IMR-90 (cell line): ENCODE measurements at regions not wholly inside any gene's neighbourhood (a gene's known extent, or its start where the extent isn't known, plus 50 kb on each side); places are given as distances from the start of the nearest gene placed in this dataset.

Experiments
- ATAC-seq: fragments of 200-7000 bp; cut with Tn5 transposase; 2 replicates; pipeline ENCODE4 v1.9.1; 2020; ENCODE audit warnings: low read depth, mild to moderate bottlenecking, moderate library complexity
- BruUV-seq: library from RNA; stranded (reverse); fragments of 400-500 nt; replicated peaks from 2 replicates; lab custom pipeline; 2021; lab: Mats Ljungman, UMichigan
- CTCF ChIA-PET: fragments of 300-600 bp; formaldehyde crosslinking; extraction: SDS; loops from one replicate; lab custom pipeline; 2021; ENCODE audit warnings: antibody characterized with exemption; lab: Yijun Ruan, JAX
- POLR2A ChIA-PET: fragments of 300-600 bp; sonication (Branson Sonifier 250); formaldehyde crosslinking; loops from one replicate; lab custom pipeline; 2022; ENCODE audit warnings: antibody characterized with exemption; ENCODE audit not compliant: unreplicated experiment; lab: Charles Lee
- DNase-seq: peaks from one replicate; pipeline ENCODE4 v3.0.0; 2013
- H2AFZ ChIP-seq: replicated peaks from 2 replicates; pipeline ENCODE3; 2013; ENCODE audit warnings: low read length, mild to moderate bottlenecking; ENCODE audit not compliant: poor library complexity
- H2AK5ac ChIP-seq: 2 replicates; pipeline ENCODE4 v1.6.1; 2013; ENCODE audit warnings: low read depth, low read length, inconsistent platforms
- H2AK9ac ChIP-seq: replicated peaks from 2 replicates; pipeline ENCODE3; 2013; ENCODE audit warnings: mild to moderate bottlenecking, low read depth, low read length, moderate library complexity; ENCODE audit not compliant: poor library complexity
- H2BK120ac ChIP-seq: 2 replicates; pipeline ENCODE4 v1.6.1; 2013; ENCODE audit warnings: low read depth, low read length, inconsistent platforms
- H2BK15ac ChIP-seq: 3 replicates; pipeline ENCODE4 v1.6.1; 2013; ENCODE audit warnings: low read depth, low read length, inconsistent platforms
- H2BK20ac ChIP-seq: 2 replicates; pipeline ENCODE4 v1.6.1; 2013; ENCODE audit warnings: low read depth, mild to moderate bottlenecking, inconsistent platforms, low read length, moderate library complexity
- H2BK5ac ChIP-seq: 2 replicates; pipeline ENCODE4 v1.6.1; 2013; ENCODE audit warnings: mild to moderate bottlenecking, low read depth, low read length, inconsistent platforms; ENCODE audit not compliant: poor library complexity, severe bottlenecking
- H3K14ac ChIP-seq: replicated peaks from 2 replicates; pipeline ENCODE4 v1.6.1; 2013; ENCODE audit warnings: low read depth, low read length, inconsistent platforms
- H3K18ac ChIP-seq: 2 replicates; pipeline ENCODE4 v1.6.1; 2013; ENCODE audit warnings: low read depth, low read length, control low read depth
- H3K23ac ChIP-seq: 2 replicates; pipeline ENCODE4 v1.6.1; 2013; ENCODE audit warnings: low read depth, low read length, inconsistent platforms
- H3K27ac ChIP-seq: 2 replicates; pipeline ENCODE4 v1.5.1; 2013; ENCODE audit warnings: mild to moderate bottlenecking, control low read depth, low read length; ENCODE audit not compliant: insufficient read depth
- H3K27me3 ChIP-seq: 2 replicates; pipeline ENCODE4 v1.6.1; 2013; ENCODE audit warnings: low read length; ENCODE audit not compliant: control insufficient read depth, insufficient read depth
- H3K36me3 ChIP-seq: 2 replicates; pipeline ENCODE4 v1.6.1; 2013; ENCODE audit warnings: low read length, mixed read lengths; ENCODE audit not compliant: control insufficient read depth, insufficient read depth
- H3K4ac ChIP-seq: 2 replicates; pipeline ENCODE4 v1.6.1; 2013; ENCODE audit warnings: low read depth, low read length, inconsistent platforms
- H3K4me1 ChIP-seq: 2 replicates; pipeline ENCODE4 v1.6.1; 2013; ENCODE audit warnings: low read length, mixed read lengths; ENCODE audit not compliant: control insufficient read depth, insufficient read depth
- H3K4me2 ChIP-seq: 2 replicates; pipeline ENCODE4 v1.6.1; 2013; ENCODE audit warnings: low read depth, mild to moderate bottlenecking, control low read depth, low read length, moderate library complexity
- H3K4me3 ChIP-seq: 2 replicates; pipeline ENCODE4 v1.5.1; 2013; ENCODE audit warnings: low read depth, mild to moderate bottlenecking, control low read depth, low read length, moderate library complexity; ENCODE audit not compliant: insufficient read depth
- H3K56ac ChIP-seq: 2 replicates; pipeline ENCODE4 v1.6.1; 2013; ENCODE audit warnings: low read length, inconsistent platforms; ENCODE audit not compliant: insufficient read depth; ENCODE audit errors: extremely low read depth
- H3K79me1 ChIP-seq, 2 experiments: 2 replicates each; pipeline ENCODE4 v1.6.1; 2013; ENCODE audit warnings: low read length in 2 of 2, inconsistent platforms in 1 of 2, low read depth in 1 of 2
- H3K9ac ChIP-seq: 2 replicates; pipeline ENCODE4 v1.6.1; 2013; ENCODE audit warnings: low read depth, low read length, control low read depth
- H3K9me1 ChIP-seq: 2 replicates; pipeline ENCODE4 v1.6.1; 2013; ENCODE audit warnings: low read length, inconsistent platforms; ENCODE audit not compliant: insufficient read depth
- H3K9me3 ChIP-seq: 2 replicates; pipeline ENCODE4 v1.6.1; 2013; ENCODE audit warnings: low read length; ENCODE audit not compliant: control insufficient read depth, insufficient read depth
- H4K20me1 ChIP-seq: 2 replicates; pipeline ENCODE4 v1.6.1; 2013; ENCODE audit warnings: low read length, inconsistent platforms; ENCODE audit not compliant: insufficient read depth
- H4K5ac ChIP-seq: 2 replicates; pipeline ENCODE4 v1.6.1; 2013; ENCODE audit warnings: mild to moderate bottlenecking, low read depth, low read length, control low read depth
- H4K8ac ChIP-seq, 2 experiments: 2 replicates each; pipeline ENCODE4 v1.6.1; 2013; ENCODE audit warnings: low read depth in 2 of 2, low read length in 2 of 2, control low read depth in 1 of 2, inconsistent platforms in 1 of 2
- H4K91ac ChIP-seq: 2 replicates; pipeline ENCODE4 v1.6.1; 2013; ENCODE audit warnings: low read depth, low read length, inconsistent platforms; ENCODE audit not compliant: insufficient read depth
- BHLHE40 ChIP-seq: fragments of 150-350 bp; IDR thresholded peaks from 2 replicates; pipeline ENCODE4 v1.6.1; 2016; ENCODE audit warnings: mild to moderate bottlenecking, low read depth, low read length
- CEBPB ChIP-seq: IDR thresholded peaks from 2 replicates; pipeline ENCODE4 v1.6.1; 2012; ENCODE audit warnings: low read depth, low read length, improper control_type of control experiment
- CHD1 ChIP-seq: IDR thresholded peaks from 2 replicates; pipeline ENCODE4 v1.6.1; 2012; ENCODE audit warnings: low read depth, low read length, improper control_type of control experiment
- CTCF ChIP-seq: conservative IDR thresholded peaks from 2 replicates; pipeline ENCODE4 v1.5.1; 2012; ENCODE audit warnings: mild to moderate bottlenecking, low read depth, low read length, improper control_type of control experiment
- FOS ChIP-seq: fragments of 150-350 bp; IDR thresholded peaks from 2 replicates; pipeline ENCODE4 v1.6.1; 2016; ENCODE audit warnings: low read depth, low read length
- MAFK ChIP-seq: IDR thresholded peaks from 2 replicates; pipeline ENCODE4 v1.6.1; 2012; ENCODE audit warnings: low read depth, low read length, improper control_type of control experiment
- MAZ ChIP-seq: IDR thresholded peaks from 2 replicates; pipeline ENCODE4 v1.6.1; 2012; ENCODE audit warnings: low read depth, mild to moderate bottlenecking, low read length, improper control_type of control experiment, moderate library complexity, borderline replicate concordance
- MXI1 ChIP-seq: IDR thresholded peaks from 2 replicates; pipeline ENCODE4 v1.6.1; 2012; ENCODE audit warnings: low read depth, mild to moderate bottlenecking, low read length, moderate library complexity, borderline replicate concordance
- NFE2L2 ChIP-seq: fragments of 150-350 bp; IDR thresholded peaks from 2 replicates; pipeline ENCODE4 v1.6.1; 2016; ENCODE audit warnings: low read depth, mild to moderate bottlenecking, low read length
- POLR2A ChIP-seq: IDR thresholded peaks from 2 replicates; pipeline ENCODE4 v1.6.1; 2012; ENCODE audit warnings: mild to moderate bottlenecking, low read depth, low read length
- RAD21 ChIP-seq: IDR thresholded peaks from 2 replicates; pipeline ENCODE4 v1.6.1; 2012; ENCODE audit warnings: low read length, improper control_type of control experiment
- RCOR1 ChIP-seq: IDR thresholded peaks from 2 replicates; pipeline ENCODE4 v1.6.1; 2012; ENCODE audit warnings: mild to moderate bottlenecking, low read length, improper control_type of control experiment; ENCODE audit not compliant: insufficient replicate concordance
- RFX5 ChIP-seq: IDR thresholded peaks from 2 replicates; pipeline ENCODE4 v1.8.0; 2012; ENCODE audit warnings: low read depth, mild to moderate bottlenecking, low read length, moderate library complexity
- SMC3 ChIP-seq: fragments of 150-350 bp; IDR thresholded peaks from 2 replicates; pipeline ENCODE4 v1.6.1; 2016; ENCODE audit warnings: low read depth, mild to moderate bottlenecking, antibody characterized with exemption, low read length, moderate library complexity
- USF2 ChIP-seq: fragments of 150-350 bp; IDR thresholded peaks from 2 replicates; pipeline ENCODE4 v1.6.1; 2017; ENCODE audit warnings: mild to moderate bottlenecking, antibody characterized with exemption, low read length, low read depth
- WGBS, 2 experiments: methylation state at CpG; one replicate each; pipeline versions ENCODE4 v1.1.5 to v1.1.7; 2013; ENCODE audit warnings: missing lambda C conversion rate in 2 of 2; ENCODE audit not compliant: insufficient read length in 1 of 2; ENCODE audit errors: extremely low coverage in 2 of 2; 5-methylcytosine and 5-hydroxymethylcytosine counted together
- dilution Hi-C: fragments of 300-500 bp; cut with HindIII; formaldehyde crosslinking; loops from one replicate; pipeline ENCODE4 v1.14.3; 2018; ENCODE audit warnings: low sequenced_read_pairs; ENCODE audit not compliant: unreplicated experiment
- in situ Hi-C: fragments of 300-500 bp; cut with MboI; formaldehyde crosslinking; loops from 3 replicates; pipeline ENCODE4 v1.14.3; 2019; ENCODE audit warnings: low sequenced_read_pairs, inconsistent platforms, mixed read lengths
- intact Hi-C: fragments of 100-400 bp; cut with micrococcal nuclease; formaldehyde crosslinking; loops from 2 replicates; pipeline ENCODE4 v1.10.0; 2022
- TF ChIP-seq, protein P1 (sequence below): fragments of 150-350 bp; IDR thresholded peaks from 2 replicates; pipeline ENCODE4 v1.6.1; 2016; ENCODE audit warnings: low read depth, mild to moderate bottlenecking, low read length, moderate library complexity, borderline replicate concordance

DNA sequence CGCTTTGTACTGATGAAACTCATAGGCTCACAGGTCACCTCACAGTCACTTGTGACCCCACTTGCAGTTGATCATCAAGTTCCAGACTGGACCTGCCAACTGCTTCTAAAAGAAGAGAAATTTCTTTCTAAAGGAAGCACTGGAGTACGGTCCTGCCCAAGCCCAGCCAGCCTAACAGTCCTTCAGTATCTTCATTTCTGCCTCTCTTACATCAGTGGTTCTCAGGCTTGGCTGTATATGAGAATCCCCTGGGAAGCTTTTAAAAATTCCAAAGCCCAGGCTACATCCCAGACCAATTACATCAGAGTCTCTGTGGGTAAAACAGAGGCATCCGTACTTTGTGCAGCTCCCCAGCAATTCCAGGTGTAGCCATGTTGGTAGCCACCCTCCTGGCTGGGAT, 282.1 kb downstream of the NFIB start:
- Histone ChIP-seq H3K79me1 (no peaks in the 10 kb centered on the region), H3K56ac (no peak overlapping the region), H3K27ac (no peak overlapping the region), H2BK5ac (no peak overlapping the region), H3K9ac (no peak overlapping the region), H3K9me1 (no peaks in the 10 kb centered on the region), H2BK120ac (no peak overlapping the region), H3K4me2 (no peak overlapping the region), H4K91ac (no peak overlapping the region), H2BK15ac (no peak overlapping the region), H4K20me1 (no peaks in the 10 kb centered on the region), H3K4me3 (no peak overlapping the region), H2AK5ac (no peak overlapping the region), H2AK9ac (no peak overlapping the region), H2AFZ (no peak overlapping the region), H3K9me3 (no peaks in the 10 kb centered on the region), H4K8ac (no peak overlapping the region), H3K18ac (no peak overlapping the region), H3K27me3 (peaks cover 3% of the 10 kb centered on the region), H3K4me1 (no peaks in the 10 kb centered on the region), H4K5ac (no peak overlapping the region), H3K14ac (no peak overlapping the region), H3K36me3 (no peaks in the 10 kb centered on the region), H2BK20ac (no peak overlapping the region), H3K23ac (no peak overlapping the region), H3K4ac (no peak overlapping the region)
- ATAC-seq, result no peak
- POLR2A ChIA-PET, result no interaction called here
- no peak for TF ChIP-seq RAD21
- no peak for TF ChIP-seq CEBPB
- TF ChIP-seq, protein P1, sequence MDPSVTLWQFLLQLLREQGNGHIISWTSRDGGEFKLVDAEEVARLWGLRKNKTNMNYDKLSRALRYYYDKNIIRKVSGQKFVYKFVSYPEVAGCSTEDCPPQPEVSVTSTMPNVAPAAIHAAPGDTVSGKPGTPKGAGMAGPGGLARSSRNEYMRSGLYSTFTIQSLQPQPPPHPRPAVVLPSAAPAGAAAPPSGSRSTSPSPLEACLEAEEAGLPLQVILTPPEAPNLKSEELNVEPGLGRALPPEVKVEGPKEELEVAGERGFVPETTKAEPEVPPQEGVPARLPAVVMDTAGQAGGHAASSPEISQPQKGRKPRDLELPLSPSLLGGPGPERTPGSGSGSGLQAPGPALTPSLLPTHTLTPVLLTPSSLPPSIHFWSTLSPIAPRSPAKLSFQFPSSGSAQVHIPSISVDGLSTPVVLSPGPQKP, result no peak
- no peak for TF ChIP-seq MAZ
- TF ChIP-seq CTCF, result no peak
- TF ChIP-seq RCOR1, result no peak
- no peak for TF ChIP-seq MXI1
- TF ChIP-seq FOS, result no peak
- no peak for TF ChIP-seq NFE2L2
- TF ChIP-seq SMC3, result no peak
- no peak for TF ChIP-seq BHLHE40
- TF ChIP-seq CHD1, result no peak
- no peak for TF ChIP-seq USF2
- TF ChIP-seq POLR2A, result no peak
- TF ChIP-seq RFX5, result no peak
- no peak for TF ChIP-seq MAFK
- WGBS, 2 experiments, result no CpG with 5 or more reads among the region's 3 CpGs
- CTCF ChIA-PET, result no interaction called here
- in situ Hi-C loops, result no loop called here
- no peak for DNase-seq
- intact Hi-C loops, result loop anchor here (5.0 kb wide), 1 partner anchor 290 kb away; no protein-coding TSS in a partner anchor
- dilution Hi-C loops, result no loop called here
- no TSS peak for BruUV-seq
